Tibial nerve (tissue), 4 donors: ENCODE measurements at regions not wholly inside any gene's neighbourhood (a gene's known extent, or its start where the extent isn't known, plus 50 kb on each side); places are given as distances from the start of the nearest gene placed in this dataset.

Experiments
- CTCF ChIP-seq, 5 experiments: fragments of 200-600 bp in 3 of 5; fragments of 450-650 bp in 2 of 5; sonication (generic) in 3 of 5; IDR thresholded peaks; one replicate each; pipeline ENCODE4 v1.5.1; 2016 to 2019; ENCODE audit warnings: antibody characterized with exemption in 5 of 5, mild to moderate bottlenecking in 3 of 5, moderate library complexity in 2 of 5
- EP300 ChIP-seq, 2 donors: sonication (generic); formaldehyde crosslinking; IDR thresholded peaks; one replicate each; pipeline ENCODE4 v1.6.1; 2017; ENCODE audit warnings: antibody characterized with exemption in 2 of 2, mild to moderate bottlenecking in 1 of 2
- POLR2A ChIP-seq, 2 donors: fragments of 450-650 bp; IDR thresholded peaks; one replicate each; pipeline ENCODE4 v1.6.1; 2017; ENCODE audit warnings: antibody characterized with exemption in 2 of 2, mild to moderate bottlenecking in 2 of 2, moderate library complexity in 2 of 2

GRCh38 chr2:16495509-16496208 is 170.0 kb downstream of the CYRIA start:
- TF ChIP-seq EP300 (IDR thresholded peaks at IDR 0.05) (peak in 1 of 2 donors; percentile 81), CTCF (IDR thresholded peaks at IDR 0.05) (no peak), POLR2A (IDR thresholded peaks at IDR 0.05) (no peak)
